VCaP (cell line): ENCODE measurements at regions not wholly inside any gene's neighbourhood (a gene's known extent, or its start where the extent isn't known, plus 50 kb on each side); places are given as distances from the start of the nearest gene placed in this dataset.

Experiments
- H3K27ac ChIP-seq: fragments of 450-650 bp; 2 replicates; pipeline ENCODE4 v1.5.1; 2017
- CTCF ChIP-seq: fragments of 450-650 bp; conservative IDR thresholded peaks from 2 replicates; pipeline ENCODE4 v1.5.1; 2017; ENCODE audit warnings: mild to moderate bottlenecking, moderate library complexity

DNA sequence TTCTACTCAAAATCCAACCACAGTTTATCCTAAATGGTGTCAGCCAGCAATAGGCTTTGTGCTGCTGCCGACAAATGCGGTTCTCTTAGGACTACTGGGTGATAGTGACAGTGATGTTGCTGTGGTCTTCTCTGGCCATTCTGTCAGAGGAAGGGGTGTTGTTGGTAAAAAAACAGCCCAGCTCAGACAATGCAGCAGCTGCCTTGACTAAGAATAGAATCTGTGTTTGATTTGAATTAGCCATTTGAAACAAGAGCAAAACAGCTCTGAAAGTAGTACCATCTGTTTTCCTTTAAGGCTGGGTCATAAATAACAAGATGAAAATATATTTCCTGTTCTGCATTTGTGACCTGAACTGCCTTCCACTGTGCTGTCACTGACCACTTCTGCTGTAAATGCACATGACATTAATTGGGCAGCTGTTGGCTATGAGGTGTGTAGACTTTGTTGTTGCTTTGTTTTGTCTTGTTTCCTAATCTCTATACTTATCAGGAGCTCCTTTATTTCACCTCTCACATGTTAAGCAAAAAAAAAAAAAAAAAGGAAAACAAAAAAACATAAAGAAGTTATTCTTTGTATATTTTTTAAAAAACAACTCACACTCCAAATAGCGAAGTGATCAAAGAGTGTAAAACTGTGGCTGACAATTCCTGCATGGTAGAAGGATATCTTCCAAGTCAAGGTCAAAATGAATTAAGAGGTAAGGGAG is 497.8 kb upstream of the ARID1B start:
- TF ChIP-seq CTCF = no peak
- no peak overlapping the region for H3K27ac ChIP-seq

GRCh38 chr6:156273065-156273711 is 504.0 kb upstream of the ARID1B start:
- no peak overlapping the region for H3K27ac ChIP-seq
- TF ChIP-seq CTCF = no peak

- TF ChIP-seq CTCF = no peak
Measured at GRCh38 chr6:156269751-156270369, 507.3 kb upstream of the ARID1B start.

DNA sequence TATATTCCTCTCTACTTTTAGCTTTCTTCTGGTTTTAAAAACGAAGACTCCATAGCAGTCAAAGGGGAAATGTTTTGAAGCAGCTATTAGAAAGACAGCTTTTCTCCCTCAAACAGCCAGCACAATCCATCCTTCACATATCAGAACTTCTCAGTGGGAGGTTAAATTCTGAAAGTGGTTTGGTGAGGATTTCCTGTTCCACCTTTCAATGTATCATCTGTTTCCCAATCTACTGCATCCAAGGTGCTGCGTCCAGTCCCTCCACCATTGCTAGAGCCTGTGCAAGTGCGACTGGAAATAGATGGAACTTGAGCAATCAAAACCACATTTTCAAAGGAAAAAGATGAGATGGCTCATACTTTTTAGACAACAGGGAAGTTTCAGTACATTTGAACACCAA is 508.3 kb upstream of the ARID1B start:
- TF ChIP-seq CTCF = no peak
- no peak overlapping the region for H3K27ac ChIP-seq

More at GRCh38 chr6:156269751-156270369, 507.3 kb upstream of the ARID1B start:
- no peak overlapping the region for H3K27ac ChIP-seq

DNA sequence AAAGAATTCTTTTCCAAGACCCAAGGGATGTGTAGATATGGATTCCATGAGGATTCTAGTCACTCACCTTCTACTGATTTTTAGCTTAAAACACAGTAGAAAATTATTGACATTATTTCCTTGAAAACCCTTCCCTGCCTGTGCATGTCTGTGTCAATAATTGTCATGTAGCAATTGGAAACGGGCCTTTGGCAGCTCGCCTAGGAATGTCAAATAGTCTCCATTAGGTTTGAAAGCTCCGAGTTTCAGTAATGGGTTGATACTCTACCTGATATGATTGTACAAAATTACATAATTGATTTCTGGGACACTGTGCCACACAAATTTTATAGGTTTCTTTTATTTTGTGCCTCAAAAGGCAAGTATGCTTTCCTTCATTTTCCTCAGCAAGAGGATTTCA is 515.2 kb upstream of the ARID1B start:
- no peak for TF ChIP-seq CTCF
- peak overlapping the region; percentile 55 for H3K27ac ChIP-seq

DNA sequence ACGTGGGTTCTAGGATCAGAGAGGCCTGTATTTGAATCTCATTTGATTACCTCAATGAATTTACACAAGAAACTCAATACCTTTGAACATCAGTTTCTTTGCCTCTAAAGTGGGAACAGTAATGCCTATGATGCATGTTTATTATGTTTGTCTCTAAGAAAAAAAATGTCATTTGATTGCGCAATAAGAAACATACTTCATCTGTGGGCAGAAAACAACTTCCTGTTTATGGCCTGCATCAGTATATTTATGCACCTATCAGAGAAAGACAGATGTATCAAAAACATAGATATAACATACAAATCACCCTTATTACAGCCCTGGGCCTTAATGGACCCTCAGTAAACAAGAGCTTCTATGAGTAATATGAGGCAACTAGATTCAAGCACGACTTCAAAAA is 516.4 kb upstream of the ARID1B start:
- no peak overlapping the region; the same call in 1 of the 2 replicates for H3K27ac ChIP-seq
- TF ChIP-seq CTCF = no peak

- no peak for TF ChIP-seq CTCF
- H3K27ac ChIP-seq = no peak overlapping the region
Measured at GRCh38 chr6:156258981-156259380, 518.2 kb upstream of the ARID1B start.
